ENCODE measurements at regions not wholly inside any gene's neighbourhood (a gene's known extent, or its start where the extent isn't known, plus 50 kb on each side); places are given as distances from the start of the nearest gene placed in this dataset.

DNA sequence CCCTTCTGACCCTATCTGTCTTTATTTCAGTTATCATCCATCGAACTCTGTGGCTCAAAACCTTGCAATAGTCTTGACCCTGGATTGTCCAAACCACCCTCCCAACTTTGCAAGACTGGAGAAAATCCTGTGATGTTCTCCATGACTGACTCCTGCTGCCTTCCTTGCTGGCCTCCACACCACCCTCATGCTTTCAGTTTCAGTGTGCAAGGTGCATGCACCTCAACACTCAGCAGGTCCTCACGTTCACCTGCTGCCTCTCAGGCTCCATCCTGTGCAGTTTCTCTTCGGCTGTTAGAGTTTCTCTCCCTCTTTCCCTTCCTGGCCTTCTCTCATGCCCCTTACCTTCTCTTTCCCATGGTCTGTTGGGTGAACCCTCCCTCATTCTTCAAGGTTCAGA lies 59.4 kb upstream of the ASIC2 start:
- FAIRE-seq = no peak

DNA sequence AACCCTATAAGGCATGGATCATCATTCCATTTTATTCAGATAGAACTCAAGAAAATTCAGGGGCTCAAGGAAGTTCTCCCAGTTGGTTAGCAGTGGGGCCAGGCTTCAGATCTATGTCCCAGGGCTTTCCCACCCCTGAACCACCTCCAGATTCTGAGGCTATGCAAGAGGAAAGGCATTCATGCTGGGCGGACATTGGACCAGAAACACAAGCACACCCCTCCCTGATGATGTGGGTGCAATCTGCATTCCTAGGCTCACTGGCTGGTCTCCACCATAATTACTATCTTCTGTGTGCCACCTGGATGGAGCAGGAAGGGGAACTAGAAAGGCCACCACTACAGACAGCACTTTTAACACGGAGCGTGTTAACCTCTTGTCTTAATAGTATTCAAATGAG lies 63.2 kb upstream of the ASIC2 start:
- no peak for FAIRE-seq

DNA sequence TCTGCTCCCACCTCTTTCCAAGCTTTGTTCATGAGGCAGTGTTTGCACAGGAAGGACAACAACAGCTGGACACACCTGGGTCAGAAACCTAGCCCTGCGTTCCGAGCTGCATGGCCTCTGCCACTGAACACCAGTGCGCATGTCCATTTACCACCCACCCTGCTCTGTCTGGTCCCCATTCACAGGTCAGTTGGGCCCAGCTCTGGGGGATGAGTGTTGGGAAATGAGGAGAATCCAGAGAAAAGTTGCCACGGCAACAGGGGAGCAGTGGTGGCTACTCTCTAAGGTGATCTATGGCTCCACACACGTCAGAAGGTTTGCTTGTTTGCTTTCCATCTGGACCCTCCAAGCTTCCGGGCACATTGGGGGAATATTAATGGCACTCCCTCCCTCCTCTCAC lies 70.4 kb upstream of the ASIC2 start:
- FAIRE-seq = no peak

DNA sequence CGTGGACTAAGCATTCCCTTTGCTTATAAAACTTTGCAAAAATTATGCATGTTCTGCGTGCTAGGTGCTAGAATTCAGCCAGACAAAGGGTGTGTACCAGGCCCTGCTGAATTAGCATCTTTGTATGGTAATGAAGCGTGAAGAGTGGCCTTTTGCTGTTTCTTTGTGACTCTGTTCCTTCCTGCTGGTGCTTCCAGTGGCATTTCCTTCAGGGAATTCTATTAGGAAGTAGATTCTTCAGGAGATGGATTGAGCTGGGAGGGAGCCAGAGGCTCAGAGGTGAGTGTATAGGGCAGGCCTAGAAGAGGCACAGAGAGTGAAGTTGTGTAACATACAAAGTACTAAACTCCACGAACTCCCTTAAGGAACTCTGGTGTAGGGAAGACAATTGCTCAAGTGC lies 73.9 kb upstream of the ASIC2 start:
- FAIRE-seq = no peak

DNA sequence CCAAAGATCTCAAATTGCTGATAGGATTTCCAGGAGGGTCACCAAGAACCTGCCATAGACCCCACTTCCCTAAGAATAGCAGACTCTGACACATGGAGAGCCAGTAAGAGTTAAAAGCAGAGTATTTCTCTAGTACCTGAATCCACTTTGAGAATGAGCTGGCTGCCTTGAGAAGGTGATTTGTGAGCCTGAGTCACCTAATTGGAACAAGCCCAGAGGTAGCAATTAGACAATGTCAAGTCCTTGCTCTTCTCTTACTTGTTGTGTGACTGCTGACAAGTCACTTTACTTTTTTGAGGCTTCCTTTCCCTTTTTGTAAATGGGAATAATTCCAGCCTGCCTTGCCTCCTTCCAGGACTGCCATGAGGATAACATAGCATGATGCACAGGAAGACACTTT lies 76.1 kb upstream of the ASIC2 start:
- FAIRE-seq = no peak

DNA sequence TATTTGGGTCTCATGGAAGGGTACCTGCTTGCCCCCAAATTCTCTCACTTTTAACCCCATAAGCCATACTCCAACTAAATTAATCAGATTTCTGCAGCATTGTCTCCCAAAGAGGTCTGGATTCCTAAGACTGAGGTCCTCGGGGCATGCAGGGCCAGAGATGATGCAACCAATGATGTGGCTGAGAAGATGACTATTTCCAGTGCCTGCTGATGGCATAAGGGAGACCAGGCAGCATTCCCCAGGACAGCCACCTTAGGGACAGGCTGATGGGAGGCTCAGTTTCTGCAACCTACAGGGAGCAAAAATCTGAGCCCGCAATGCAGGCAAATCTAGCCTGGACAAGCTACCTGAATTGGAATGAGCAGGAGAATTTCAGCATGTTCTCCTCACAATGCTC lies 76.8 kb upstream of the ASIC2 start:
- no peak for FAIRE-seq

DNA sequence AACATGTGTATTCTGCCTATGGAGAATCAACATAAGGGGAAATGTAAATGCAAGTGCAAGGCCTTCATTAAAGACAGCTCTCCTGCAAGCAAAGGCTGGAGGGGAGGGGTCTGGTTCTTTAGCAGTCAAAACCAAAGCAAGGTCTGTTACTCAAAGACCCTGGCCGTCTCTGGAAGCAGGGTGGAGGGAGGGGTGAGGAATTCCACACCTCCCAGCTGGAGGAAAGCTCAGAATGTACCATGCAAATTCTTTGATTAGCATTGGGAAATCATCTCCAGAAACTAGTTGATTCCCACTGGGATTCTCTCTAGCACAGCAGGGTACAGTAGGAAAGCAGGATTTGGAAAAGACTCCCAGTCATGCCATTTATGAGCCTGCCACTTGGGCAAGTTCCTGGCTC lies 77.3 kb upstream of the ASIC2 start:
- no peak for FAIRE-seq

DNA sequence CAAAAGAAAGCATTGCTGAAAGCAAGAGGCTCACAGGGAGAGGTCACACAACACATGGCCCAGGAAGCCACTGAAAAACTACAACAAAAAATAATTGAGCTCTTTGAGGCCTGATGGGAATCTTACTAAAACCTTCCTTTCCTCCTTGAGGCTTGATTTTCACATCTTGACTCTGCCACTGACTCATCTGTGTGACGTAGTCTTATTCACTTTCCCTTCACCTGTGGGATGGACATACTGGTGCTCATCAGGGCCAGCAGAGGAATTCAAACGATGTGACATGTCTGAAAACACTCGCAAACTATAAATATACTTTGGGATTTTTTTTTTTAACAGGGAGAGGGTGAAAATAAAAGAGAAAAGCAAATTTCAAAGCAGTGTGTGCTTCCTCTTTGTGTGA lies 78.3 kb upstream of the ASIC2 start:
- FAIRE-seq = no peak

DNA sequence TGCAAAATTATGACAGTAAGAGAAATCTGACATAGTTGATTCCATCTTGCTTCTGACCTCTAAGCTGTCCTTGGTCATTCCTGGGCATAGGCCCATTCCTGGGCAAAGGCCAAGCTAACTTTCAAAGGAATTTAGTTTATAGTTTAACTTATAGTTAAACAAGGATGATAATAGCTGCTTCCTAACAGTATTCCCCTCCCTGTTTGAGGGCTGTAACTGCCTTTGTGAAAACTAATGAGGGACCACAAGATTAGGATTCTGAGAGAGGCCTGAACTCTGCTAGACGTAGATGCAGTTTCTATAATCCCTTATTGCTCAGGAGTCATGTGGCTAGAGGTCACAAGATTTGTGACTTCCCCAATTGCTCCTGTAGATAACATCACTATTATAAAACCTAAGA lies 80.2 kb upstream of the ASIC2 start:
- no peak for FAIRE-seq

DNA sequence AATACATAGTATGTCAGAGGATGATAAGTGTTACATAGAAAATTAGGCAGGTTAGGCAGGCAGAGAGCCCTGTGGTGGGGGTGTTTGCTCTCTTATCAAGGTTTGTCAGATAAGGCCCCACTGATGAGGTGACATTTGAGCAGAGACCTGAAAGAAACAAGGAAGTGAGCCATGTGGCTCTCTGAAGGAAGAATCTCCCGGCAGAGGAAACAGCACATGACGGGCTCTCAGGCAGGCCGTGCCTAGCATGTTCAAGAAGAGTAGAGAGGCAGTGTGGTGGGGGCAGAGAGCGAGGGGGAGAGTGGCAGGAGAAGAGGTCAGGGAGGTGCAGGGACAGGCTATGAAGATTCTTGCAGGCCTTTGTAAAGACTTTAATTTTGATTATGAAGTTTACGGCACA lies 82.0 kb upstream of the ASIC2 start:
- no peak for FAIRE-seq

DNA sequence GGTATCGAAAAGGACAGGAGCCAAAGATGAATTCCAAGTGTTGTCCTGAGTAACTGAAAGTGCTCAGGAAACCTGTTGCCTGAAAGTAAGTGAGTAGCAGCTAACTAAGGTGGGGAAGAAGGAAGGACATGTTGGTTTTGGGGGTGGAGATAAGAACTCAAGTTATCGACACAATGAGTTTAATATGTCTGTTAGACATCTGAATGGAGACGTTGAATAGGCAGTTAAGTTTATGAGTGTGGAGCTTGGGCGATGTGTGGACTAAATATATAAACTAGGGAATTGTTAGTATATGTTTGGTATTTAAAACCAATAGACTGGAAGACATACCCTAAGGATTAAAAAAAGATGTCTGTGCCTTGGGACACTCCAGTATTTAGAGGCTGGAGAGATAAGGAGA lies 82.7 kb upstream of the ASIC2 start:
- FAIRE-seq = no peak

DNA sequence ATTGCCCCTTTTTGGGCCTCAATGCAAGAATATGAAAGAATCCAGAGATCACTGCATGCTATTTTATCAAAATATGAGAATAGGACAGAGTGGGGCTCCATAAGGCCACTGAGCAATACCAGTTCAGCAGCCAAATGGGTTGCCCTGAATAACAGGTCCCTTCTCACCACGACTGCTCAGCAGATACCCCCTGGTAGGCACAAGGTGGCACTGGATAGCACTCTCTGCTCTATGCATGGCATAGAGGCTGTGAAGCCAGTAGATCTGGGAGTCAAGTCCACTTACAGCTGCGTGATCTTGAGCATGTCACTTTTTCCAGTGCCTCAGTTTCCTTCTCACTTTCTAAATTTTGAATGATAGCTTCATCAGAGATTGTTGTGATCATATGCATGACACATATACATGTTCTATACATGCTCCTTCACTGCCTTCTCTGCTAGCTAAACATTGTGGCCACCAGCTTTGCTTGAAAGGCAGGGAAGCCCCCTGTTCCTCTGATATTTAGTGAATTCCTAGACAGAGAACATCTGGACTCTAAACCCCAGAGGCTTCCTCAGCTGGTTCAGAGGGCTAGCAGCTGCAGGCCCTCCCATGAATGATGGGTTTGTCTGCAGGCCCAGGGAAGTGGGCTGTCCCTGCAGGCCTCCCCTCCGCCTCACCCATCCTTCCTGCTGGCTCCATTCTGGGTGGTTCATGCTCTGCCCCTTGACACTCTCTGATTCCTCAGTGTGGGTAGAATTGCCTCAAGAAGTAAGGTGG lies 84.9 kb upstream of the ASIC2 start:
- no peak for FAIRE-seq

DNA sequence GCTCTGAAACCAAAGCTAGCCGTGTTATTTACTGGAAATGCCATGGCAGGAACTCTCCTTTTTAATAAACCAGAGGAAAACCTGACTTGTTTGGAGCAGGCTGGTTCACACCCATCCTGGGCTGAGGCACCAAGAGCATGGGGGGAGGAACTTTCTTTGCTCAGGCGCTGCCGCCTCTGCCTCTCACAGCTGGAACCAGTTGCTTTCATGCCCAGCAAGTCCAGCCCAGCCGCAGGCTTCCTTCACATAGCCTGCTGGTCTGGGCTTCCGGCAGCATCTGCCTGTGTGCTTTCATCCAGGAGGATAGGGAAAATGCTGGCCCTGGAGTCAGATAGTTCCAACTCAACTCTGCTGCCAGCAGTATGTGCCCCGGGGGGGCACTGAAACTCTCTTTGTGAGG lies 88.1 kb upstream of the ASIC2 start:
- no peak for FAIRE-seq

DNA sequence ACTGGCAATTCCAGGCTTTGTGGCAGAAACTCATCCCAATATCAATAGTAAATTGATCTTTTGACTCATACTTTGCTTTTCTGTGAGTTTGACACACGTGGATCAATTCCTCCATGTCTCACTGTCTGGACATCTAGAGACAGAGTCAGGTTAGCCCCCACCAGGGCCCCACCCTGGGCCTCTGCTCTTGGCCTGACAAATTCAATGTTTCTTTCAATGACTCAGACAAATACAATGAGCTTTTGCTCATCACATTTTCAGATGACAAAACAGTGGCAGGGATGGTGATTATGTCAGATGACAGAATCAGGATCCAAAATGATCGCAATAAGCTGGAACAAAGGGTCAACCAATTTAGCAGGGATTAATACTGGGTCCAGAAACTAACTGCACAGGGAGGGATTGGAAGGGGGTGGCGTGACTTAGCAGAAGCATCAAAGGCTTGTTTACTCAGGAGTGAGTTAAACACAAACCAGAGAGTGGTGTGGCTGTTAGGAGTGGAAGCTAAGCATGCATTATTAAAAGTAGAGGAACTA lies 90.5 kb upstream of the ASIC2 start:
- no peak for FAIRE-seq

DNA sequence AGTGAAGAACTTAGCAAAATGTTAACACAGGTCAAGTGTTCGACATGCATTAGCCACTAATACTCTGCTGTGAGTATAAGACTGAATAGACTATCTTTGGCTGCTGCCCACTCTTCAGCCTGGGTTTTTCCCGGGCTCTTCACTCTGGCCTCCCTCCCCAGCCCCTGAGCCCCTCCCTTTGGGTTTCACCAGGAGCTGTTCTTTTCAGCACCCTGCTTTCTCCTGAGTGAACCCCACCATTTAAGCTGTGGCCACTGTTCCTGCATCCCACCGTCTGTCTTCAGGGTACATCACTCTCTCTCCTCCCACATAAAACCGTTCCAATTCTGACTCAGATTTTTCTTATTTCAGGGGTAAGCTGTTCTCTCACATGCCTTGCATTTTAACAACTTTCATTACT lies 92.0 kb upstream of the ASIC2 start:
- no peak for FAIRE-seq

DNA sequence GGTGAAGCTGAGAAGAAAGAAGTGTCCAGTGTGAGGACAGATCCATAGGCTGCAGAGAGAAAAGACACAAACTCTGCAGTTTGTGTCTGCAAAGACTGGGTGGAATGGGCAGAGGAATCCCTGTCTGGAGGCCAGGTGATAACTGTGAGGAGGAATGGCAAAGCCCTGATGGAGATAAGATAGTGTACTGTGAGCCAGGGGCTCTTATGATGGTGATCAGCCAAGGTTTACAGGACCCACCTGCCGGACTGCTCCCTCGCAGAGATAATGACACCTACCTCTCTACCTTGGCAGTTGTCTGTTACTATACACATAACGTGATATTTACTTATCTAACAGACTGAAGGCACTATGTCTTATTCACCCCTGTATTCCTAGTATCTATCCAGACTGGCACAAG lies 92.6 kb upstream of the ASIC2 start:
- FAIRE-seq = no peak

DNA sequence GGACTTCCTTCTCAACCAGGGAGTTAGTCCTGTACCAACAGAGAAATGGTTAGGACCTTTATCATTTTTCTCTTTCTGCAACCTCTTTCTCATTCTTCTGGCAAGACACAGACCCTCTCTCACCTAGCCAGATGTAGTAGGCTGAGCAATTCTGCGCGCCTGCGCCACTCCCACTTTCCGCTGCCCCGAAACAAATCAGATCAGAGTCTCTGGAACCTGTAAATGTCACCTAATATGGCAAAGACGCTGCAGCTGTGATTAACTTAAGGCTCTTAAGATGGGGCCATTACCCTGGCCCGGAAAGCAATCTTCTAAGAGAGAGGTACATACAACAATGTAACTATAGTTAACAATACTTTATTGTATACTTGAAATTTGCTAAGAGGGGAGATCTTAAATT lies 94.3 kb upstream of the ASIC2 start:
- FAIRE-seq = no peak

DNA sequence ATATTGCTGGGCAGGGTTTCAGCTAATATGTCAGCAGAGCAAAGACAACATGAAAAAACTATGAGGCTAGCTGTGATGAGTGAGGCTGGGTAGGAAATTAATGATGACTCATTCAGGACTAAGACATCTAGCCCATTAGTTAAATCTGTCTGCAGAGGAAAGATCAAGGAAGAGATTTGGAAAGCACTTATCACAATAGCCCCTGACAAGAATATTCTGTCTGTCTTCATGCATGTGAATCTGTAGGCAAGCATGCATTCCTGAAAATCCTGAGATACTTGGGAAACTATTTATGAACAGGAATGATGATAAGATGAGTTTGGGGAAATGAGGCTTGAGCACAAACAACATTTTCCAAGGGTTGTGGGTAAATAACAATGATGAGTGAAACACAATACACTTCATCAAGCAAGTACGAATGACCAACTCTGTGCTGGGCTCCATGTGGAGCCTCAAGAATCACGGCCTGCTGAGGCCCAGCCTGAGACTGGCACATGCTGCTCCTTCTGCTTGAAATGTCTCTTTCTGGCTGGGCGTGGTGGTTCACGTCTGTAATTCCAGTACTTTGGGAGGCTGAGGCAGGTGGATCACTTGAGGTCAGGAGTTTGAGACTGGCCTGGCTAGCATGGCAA lies 96.5 kb upstream of the ASIC2 start:
- FAIRE-seq = no peak

DNA sequence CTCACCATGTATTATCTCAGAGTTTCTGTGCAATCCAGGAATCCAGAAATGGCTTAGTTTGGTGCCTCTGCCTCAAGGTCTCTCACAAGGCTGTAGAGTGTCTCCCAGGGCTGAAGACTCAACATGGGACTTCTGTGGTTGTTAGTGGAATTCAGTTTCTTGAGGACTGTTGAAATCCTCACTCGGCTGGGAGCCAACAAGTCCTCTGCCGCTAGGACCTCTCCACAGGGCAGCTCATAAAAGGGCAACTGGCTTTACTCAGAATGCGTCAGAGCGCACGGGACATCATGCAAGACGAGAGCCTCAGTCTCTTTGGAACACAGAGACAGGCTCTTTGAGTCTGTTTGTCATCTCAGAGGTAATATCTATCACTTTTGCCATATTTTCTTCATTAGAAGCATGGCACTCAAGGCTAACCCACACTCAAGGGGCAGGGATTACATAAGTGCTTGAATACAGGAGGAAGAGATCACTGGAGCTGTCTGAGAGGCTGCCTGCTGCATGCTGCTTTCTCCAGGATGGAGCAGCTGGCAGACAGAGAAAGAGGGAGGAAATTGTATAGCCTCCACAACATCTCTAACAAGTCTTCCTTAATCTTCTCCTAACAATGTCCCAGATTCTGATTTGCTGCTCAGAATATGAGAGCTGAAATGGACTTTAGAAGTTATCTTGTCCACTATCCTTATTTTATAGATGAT lies 97.5 kb upstream of the ASIC2 start:
- FAIRE-seq = no peak

DNA sequence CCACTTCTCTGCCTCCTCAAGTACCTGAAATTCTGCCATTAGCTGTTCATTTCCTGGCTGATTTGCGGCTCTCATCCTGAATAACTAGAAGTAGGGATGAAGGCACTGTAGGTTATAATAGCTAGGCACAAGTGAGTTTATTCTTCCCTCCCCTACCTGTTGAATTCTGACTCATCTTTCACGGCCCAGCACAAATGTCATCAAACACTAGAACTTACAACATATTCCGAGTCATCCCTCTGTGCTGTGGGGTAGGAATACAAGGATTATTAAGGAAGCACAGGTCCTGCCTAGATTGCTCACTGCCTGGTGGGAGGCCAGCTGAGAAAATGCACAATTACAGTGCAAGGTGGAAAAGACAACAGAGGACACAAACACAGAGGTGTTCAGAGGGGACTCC lies 103.7 kb upstream of the ASIC2 start:
- FAIRE-seq = no peak

DNA sequence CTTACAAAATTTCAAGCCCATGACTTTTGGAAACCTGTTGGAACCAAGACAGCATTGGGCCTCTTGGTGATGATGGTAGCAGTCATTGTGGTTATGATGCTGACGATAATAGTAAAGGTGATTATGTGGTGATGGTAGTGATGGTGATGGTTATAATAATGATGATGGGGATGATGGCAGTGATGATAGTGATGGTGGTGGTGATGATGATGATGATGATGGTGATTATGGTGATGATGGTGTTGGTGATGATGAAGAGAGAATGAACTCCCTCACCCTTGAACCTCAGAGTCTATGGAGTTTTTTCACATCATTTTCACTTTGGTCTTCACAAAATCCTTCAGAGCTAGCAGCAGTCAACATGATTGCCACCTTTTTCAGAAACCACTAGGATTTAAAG lies 105.3 kb upstream of the ASIC2 start:
- FAIRE-seq = no peak

DNA sequence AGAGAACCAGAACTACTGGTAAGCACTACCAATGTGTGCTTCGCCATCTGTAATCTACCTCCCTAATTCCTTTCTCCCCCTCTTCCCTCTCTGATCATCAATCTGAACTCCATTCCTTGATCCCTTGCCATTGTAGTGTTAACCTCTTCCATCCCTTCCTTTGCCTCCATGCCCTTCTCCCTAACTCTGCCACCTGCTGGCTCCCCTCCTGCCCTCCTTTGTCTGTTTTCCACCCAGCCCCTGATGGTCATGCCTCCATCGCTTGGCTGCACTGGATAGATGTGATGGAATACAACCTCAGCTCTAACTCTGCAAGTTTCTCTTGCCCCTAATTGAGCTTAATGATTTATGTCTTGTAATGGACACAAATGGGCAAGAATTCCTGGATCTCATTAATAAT lies 108.2 kb upstream of the ASIC2 start:
- no peak for FAIRE-seq

DNA sequence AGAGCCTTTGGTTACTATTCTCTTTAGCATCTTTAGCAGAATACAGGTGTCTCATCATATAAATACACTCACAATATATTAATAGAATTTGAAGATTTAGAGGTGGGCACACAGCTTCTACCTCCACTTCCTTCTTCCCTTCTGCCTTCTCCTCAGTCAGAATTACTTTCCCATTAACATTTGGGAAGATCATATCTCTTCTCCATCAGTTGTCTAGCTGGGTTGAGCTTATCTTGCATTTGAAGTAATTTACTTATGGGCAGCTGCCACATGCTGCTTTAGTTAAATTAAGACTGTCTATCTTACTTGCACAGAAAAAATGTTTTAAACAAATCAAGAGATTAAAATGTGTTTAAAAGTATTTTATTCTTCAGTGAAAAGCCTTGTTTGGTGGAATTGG lies 110.1 kb upstream of the ASIC2 start:
- no peak for FAIRE-seq
